ENCODE measurements at regions not wholly inside any gene's neighbourhood (a gene's known extent, or its start where the extent isn't known, plus 50 kb on each side); places are given as distances from the start of the nearest gene placed in this dataset.

GRCh38 chr20:6909608-6910007 is 142.1 kb downstream of the BMP2 start:
- no peak for TF ChIP-seq CTCF (IDR thresholded peaks at IDR 0.05)

- TF ChIP-seq CTCF (IDR thresholded peaks at IDR 0.05), result no peak
These were observed 147.5 kb downstream of the BMP2 start for GRCh38 chr20:6914986-6915385.

- no peak for TF ChIP-seq CTCF (IDR thresholded peaks at IDR 0.05)
These were observed 149.5 kb downstream of the BMP2 start for GRCh38 chr20:6916938-6917337.

- TF ChIP-seq CTCF (IDR thresholded peaks at IDR 0.05), result no peak
These were observed 152.4 kb downstream of the BMP2 start for GRCh38 chr20:6919792-6920468.

- TF ChIP-seq CTCF (IDR thresholded peaks at IDR 0.05), result no peak
These were observed 153.6 kb downstream of the BMP2 start for GRCh38 chr20:6920991-6921613.

GRCh38 chr20:6921717-6922386 is 154.4 kb downstream of the BMP2 start:
- TF ChIP-seq CTCF (IDR thresholded peaks at IDR 0.05), result no peak

GRCh38 chr20:6924681-6925080 is 157.2 kb downstream of the BMP2 start:
- TF ChIP-seq CTCF (IDR thresholded peaks at IDR 0.05), result no peak
